Spleen (tissue), 7 donors: ENCODE measurements at regions not wholly inside any gene's neighbourhood (a gene's known extent, or its start where the extent isn't known, plus 50 kb on each side); places are given as distances from the start of the nearest gene placed in this dataset.

Experiments
- POLR2A ChIP-seq, 3 donors: fragments of 450-650 bp; IDR thresholded peaks; one replicate each; pipeline ENCODE4 v1.5.1; 2017; ENCODE audit warnings: antibody characterized with exemption in 3 of 3, mild to moderate bottlenecking in 1 of 3
- TF ChIP-seq, protein P1 (sequence below), 11 experiments: fragments of 200-600 bp in 7 of 11; fragments of 450-650 bp in 4 of 11; sonication (generic) in 4 of 11; IDR thresholded peaks in 8 of 11; conservative IDR thresholded peaks in 3 of 11; 1 replicate in 7 of 11; 2 replicates in 4 of 11; pipeline versions ENCODE4 v1.4.0 to v1.8.0; 2016 to 2021; ENCODE audit warnings: antibody characterized with exemption in 11 of 11, inconsistent platforms in 4 of 11, mild to moderate bottlenecking in 1 of 11
- donor health status: DM: no; HTN: no; CAD: no; lungs with moderate emphysema.
- donor health status: DM: no; HTN: no; CAD: no.
- donor health status: DM: no; HTN: no; CAD: no.

- no peak for TF ChIP-seq POLR2A (IDR thresholded peaks at IDR 0.05)
- TF ChIP-seq, protein P1, sequence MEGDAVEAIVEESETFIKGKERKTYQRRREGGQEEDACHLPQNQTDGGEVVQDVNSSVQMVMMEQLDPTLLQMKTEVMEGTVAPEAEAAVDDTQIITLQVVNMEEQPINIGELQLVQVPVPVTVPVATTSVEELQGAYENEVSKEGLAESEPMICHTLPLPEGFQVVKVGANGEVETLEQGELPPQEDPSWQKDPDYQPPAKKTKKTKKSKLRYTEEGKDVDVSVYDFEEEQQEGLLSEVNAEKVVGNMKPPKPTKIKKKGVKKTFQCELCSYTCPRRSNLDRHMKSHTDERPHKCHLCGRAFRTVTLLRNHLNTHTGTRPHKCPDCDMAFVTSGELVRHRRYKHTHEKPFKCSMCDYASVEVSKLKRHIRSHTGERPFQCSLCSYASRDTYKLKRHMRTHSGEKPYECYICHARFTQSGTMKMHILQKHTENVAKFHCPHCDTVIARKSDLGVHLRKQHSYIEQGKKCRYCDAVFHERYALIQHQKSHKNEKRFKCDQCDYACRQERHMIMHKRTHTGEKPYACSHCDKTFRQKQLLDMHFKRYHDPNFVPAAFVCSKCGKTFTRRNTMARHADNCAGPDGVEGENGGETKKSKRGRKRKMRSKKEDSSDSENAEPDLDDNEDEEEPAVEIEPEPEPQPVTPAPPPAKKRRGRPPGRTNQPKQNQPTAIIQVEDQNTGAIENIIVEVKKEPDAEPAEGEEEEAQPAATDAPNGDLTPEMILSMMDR (IDR thresholded peaks at IDR 0.05 in 8 of 11, conservative IDR thresholded peaks at IDR 0.05 in 3 of 11) = no peak
These were observed 127.1 kb upstream of the RTL1 start for GRCh38 chr14:101030586-101030985.
